T-helper 2 cell treated with Interferon-gamma antibody and Interleukin-4, amounts not matched to agents 100 ng/mL and 5 ng/mL, for 36 hours (primary cell): ENCODE measurements at regions not wholly inside any gene's neighbourhood (a gene's known extent, or its start where the extent isn't known, plus 50 kb on each side); places are given as distances from the start of the nearest gene placed in this dataset.
"Not testable (repeated sequence)": the region's sequence is repeated elsewhere in the genome, so short reads cannot be mapped to it uniquely, and the experiment has no call there.

Source experiments
- intact Hi-C: fragments of 100-400 bp; cut with micrococcal nuclease; formaldehyde crosslinking; loops from one replicate; pipeline ENCODE4 v1.15.1; 2023

DNA sequence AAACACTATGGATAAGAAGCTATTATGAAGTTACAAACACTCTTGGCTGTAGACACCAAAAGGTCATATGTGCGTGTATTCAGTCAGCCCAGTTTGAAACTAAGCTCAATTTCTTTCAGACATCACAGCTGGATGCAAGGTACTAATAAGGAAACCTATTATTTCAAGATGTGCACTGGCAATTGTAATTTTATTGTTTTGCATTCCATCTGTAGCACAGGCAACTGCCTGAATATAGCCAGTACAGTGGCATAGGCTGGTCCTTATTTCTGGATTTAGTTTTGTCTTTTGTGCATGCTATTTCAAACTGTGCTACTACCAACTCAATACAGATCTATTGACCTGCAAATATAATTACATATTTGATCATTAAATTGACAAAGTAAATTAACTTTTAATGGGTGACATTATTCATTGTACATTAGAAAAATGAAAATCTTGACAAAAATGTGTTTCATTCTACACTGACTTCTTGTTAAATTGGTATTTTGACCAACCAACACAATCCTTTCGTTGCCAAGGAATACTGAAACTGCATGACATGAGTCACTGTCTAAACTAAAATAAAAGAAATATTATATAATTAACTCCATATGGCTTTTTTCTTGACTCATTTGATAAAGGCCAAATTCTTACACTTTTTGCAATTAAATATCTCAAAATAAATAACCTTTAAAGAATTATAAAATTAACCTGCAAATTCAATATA, 594.3 kb upstream of the ADGRL3 start:
- intact Hi-C loops, result no loop called here

DNA sequence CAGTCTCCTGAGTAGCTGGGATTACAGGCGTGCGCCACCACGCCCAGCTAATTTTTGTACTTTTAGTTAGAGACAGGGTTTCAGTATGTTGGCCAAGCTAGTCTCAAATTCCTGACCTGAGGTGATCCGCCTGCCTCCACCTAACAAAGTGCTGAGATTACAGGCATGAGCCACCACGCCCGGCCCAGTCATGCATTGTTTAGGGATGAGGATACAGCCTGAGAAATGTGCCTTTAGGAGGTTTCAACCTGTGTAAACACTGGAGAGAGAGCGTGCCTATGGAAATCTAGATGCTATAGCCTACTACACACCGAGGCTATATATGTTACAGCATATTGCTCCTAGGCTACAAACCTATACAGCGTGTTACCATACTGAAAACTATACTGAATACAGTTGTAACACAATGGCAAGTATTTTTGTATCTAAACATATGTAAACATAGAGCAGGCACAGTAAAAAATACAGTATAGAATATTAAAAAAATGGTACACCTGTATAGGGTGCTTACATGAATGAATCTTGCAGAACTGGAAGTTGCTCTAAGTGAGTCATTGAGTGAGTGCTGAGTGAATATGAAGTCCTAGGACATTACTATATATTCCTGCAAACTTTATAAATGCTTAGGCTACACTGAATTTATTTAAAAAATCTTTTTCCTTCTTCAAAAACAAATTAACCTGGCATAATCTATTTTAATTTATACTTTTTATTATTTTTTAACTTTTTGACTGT, 588.2 kb upstream of the ADGRL3 start:
- intact Hi-C loops, result no loop called here

DNA sequence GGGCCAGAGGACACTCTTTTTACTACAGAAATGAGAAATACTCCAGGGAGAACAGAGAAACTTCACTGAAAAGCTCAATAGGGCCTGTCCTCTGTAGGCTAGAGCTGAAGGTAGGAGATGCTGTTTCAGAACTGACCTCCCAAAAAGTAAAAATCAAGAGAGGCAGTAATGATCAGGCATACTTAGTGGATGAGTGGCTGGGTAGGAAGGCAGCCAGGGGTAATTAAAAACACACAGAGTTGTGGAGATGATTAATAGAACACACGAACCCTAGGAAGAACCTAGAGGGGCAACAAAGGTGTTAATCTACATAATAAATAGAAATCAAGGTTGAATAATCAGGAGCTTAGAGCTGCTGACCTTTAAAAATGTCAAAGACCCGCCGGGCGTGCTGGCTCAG, 582.4 kb upstream of the ADGRL3 start:
- intact Hi-C loops, result no loop called here

GRCh38 chr4:60619531-60620305, 580.4 kb upstream of the ADGRL3 start:
- intact Hi-C loops, result no loop called here

DNA sequence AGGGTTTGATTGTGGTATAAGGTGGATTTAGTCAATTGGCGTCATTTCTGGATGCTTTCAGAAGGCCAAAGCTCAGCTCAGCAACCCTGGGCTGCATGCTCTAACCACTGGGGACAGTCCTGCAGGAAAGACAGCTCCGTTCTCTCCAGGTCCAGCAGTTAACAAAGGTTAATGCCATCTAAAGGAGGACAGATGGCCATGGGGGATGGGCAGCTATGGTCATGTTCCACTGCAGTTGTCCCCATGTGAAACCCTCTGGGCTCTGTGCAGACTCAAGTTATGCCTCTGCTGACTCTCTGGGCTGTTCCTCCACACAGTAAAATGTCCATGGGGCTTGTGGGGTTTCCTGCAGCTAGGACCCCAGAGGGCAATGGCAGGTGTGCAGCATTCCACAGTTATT, 562.1 kb upstream of the ADGRL3 start:
- intact Hi-C loops, result no loop called here

DNA sequence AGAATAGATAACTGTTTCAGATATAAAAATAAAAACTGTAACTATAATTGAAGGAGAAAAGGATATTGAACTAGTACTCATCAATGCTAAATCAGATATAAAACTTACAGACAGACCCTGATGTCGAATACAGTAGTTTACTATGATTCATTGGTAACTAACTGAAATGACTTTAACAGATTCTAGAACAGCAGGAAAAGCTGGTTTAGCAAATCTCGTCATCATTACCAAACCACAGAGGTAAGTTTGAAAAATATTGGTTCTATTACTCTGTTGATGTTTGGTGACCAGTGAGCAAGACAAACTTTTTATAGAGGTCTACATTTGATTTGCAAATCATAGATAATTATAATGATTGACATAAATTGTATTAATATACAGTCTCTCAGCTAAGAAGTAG, 551.4 kb upstream of the ADGRL3 start:
- intact Hi-C loops, result no loop called here

- intact Hi-C loops, result no loop called here
These were observed 547.2 kb upstream of the ADGRL3 start for GRCh38 chr4:60652933-60653332.

DNA sequence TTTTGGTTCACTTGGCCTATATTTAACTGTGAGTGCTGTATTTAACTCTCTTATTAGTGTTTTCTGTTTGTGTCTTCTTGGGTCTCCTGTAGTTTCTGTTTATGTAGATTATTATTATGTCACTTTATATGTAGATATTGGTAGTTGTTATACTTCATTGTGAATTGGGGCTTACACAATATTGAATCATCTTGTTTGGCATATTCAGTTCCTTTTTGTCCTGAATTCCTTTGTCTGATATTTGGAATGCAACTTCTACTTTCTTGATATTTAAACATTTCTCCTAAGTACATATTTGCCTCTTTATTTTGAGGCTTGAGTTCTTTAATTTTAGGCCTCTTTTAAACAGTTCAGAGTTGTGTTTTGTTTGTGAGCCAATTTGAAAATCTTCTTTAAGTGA, 544.8 kb upstream of the ADGRL3 start:
- intact Hi-C loops, result no loop called here

DNA sequence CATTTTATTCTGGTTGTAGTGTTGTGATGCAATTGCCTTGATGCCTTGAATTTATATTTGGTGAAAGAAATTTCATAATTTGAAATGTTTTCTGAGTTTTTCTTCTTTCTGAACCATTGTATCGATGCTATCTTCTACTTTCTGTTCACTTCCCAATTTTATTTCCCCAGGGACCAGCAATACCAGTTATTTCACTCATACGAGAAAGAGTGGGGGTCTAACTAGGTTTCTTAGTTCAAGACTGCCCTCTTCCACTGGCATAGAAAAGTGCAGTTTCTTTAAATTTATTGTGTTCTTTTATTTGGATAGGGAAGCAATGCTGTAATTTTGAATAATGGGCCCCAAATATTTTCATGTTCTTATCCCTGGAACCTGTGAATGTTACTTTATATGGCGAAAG, 544.0 kb upstream of the ADGRL3 start:
- intact Hi-C loops, result no loop called here

- intact Hi-C loops, result no loop called here
These were observed 543.1 kb upstream of the ADGRL3 start for GRCh38 chr4:60657041-60657440.

- intact Hi-C loops, result no loop called here
These were observed 542.3 kb upstream of the ADGRL3 start for GRCh38 chr4:60657807-60658206.

DNA sequence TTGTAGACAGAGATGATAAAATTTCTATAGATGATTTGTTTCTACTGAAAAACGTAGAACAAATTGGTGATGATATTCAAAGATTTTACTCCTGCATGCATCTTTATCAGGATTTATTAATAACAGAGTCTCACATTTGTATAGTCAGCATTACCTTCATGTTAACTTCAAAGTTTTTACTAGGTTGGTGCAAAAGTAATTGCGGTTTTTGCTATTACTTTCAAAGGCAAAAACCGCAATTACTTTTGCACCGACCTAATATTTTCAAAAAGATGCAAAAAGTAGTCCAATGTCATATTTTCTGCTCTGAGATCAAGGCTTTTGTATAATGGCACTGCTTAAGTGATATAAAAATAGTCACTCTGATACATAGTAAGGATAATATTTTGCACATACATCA, 536.4 kb upstream of the ADGRL3 start:
- intact Hi-C loops, result no loop called here

DNA sequence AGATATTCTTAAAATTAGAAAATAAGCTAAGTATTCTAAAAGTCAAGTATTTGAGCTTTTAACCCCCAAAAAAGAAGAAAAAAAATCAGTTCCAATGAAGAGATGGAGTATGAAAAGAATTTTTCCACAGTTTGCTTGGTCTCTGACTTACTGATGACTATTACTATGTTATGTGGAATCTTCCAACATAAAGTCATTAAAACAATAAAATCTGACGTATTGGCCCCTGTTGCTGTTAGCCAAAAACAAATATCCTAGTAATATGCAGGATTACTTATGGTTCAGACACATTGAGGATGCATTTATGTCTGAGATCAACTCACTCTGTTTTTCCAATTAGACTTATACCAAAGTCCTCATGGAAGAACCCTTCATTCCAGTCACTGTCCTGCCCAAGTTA, 517.2 kb upstream of the ADGRL3 start:
- intact Hi-C loops, result no loop called here

DNA sequence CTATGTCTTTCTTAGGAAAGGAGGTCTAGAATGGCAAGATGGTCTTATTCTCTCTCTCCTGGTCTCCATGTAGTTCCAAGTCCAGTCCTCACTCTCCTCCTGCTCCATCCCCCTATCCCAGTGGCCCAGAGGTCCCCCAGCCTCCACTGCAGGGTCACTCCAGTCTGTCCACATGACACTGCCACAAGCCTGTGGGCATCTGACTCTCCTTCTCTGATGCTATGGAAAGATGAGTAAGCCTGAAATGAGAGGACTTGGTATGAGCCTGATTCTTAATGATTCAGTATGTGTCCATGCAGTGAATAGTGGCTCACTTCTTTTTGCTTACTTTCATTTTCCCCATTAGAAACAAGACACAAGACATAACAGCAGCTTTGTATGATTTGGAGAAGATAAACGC, 516.8 kb upstream of the ADGRL3 start:
- intact Hi-C loops, result no loop called here

DNA sequence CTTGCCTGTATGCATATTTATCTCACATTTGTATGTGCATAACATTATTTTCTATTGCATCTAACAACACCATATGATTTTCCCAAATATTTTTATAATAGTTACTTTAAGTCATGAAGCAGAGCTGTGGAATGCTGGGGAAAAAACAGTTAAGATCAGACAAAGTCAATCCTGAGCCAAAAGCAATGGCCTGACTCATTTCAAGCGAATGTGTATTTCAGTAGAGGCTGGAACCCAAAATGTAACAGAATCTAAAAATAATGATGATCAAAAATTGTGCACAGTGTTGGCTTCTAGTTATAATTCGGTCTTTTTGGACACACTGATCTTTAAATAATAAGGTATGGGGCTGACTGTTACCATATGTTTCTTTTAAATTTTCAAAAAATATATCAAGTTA, 516.2 kb upstream of the ADGRL3 start:
- intact Hi-C loops, result no loop called here

GRCh38 chr4:60696062-60696461, 504.1 kb upstream of the ADGRL3 start:
- intact Hi-C loops, result not testable (repeated sequence)

DNA sequence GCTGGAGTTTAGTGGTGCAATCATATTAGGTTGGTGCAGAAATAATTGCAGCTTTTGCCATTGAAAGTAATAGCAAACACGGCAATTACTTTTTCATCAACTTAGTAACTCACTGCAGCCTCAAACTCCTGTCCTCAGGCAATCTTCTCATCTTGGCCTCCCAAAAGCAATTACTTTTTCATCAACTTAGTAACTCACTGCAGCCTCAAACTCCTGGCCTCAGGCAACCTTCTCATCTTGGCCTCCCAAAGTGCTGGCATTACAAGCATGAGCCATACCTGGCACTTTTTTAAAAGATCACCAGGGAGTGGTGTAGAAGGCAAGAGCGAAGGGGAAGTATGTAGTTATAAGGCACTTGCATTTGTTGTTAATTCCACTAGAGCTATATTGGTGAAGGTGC, 491.1 kb upstream of the ADGRL3 start:
- intact Hi-C loops, result no loop called here

DNA sequence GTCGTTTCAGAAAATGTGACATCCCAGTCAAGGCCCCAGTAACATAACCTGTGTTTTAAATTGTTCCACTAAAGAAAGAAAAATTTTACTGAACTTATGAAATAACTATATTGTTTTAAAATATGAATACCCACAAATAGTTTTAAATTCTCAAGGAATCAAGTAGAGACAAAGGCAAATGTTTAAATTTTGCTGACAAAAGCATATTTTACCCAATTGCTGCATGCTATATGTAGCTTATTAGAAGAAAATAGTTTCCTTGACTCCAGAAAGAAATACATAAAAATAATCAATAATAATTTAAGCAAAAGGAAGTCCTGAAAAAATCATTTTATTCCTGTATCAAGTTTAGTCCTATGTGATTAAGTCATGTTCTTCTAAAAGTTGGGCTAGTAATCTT, 481.3 kb upstream of the ADGRL3 start:
- intact Hi-C loops, result no loop called here

DNA sequence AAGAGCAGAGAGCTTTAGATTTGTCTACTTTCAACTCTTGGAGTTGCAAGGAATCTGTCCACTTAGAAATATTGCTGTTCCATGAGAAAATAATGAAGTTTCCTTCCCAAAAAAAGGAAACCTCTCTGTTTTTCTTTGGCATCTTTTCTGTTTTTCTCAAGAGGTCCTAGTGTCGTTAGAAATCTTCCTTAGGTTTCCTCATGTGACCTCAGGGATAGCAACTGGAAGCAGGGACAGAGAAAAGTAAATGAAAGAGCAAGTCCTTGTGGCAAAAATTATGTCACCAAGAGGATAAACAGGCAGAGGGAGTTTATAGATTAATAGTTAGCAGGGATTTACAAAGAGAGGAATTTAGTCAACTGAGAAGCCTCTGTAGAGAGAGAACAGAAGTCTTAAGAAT, 478.4 kb upstream of the ADGRL3 start:
- intact Hi-C loops, result no loop called here

DNA sequence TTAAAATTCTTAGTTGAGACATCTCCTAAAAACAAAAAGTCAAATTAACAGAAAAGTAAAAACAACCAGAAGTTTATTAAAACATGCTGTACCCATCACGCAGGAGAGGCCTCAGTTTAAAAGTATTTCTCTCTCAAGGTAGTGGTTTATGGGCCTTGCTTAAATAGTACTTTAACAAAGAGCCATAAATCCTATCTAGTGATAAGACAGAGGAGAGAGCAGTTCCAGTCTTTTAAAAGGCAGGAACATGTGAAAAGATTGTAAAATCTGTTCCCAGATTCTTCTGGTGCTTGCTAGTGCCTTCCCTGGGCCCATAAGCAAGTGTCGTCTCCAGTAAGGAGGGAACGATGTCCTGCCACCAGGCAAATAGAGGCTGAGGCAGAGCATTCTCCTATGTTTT, 476.3 kb upstream of the ADGRL3 start:
- intact Hi-C loops, result no loop called here

- intact Hi-C loops, result no loop called here
These were observed 475.5 kb upstream of the ADGRL3 start for GRCh38 chr4:60724623-60725022.

- intact Hi-C loops, result no loop called here
These were observed 473.3 kb upstream of the ADGRL3 start for GRCh38 chr4:60726779-60727178.
